HEK293 (cell line): ENCODE measurements at regions not wholly inside any gene's neighbourhood (a gene's known extent, or its start where the extent isn't known, plus 50 kb on each side); places are given as distances from the start of the nearest gene placed in this dataset.

ENCODE experiments used
- BCL11A ChIP-seq: fragments of 450-650 bp; formaldehyde crosslinking; IDR thresholded peaks from 2 replicates; pipeline ENCODE4 v1.5.1; 2016; ENCODE audit warnings: low read depth, missing biosample characterization, missing genetic modification characterization
- ZBTB21 ChIP-seq: fragments of 450-650 bp; formaldehyde crosslinking; IDR thresholded peaks from 2 replicates; pipeline ENCODE4 v1.5.1; 2017; ENCODE audit warnings: missing biosample characterization, missing genetic modification characterization
- ZNF211 ChIP-seq: fragments of 450-650 bp; formaldehyde crosslinking; IDR thresholded peaks from 2 replicates; pipeline ENCODE4 v1.5.1; 2016; ENCODE audit warnings: low read depth, missing biosample characterization, missing genetic modification characterization

DNA sequence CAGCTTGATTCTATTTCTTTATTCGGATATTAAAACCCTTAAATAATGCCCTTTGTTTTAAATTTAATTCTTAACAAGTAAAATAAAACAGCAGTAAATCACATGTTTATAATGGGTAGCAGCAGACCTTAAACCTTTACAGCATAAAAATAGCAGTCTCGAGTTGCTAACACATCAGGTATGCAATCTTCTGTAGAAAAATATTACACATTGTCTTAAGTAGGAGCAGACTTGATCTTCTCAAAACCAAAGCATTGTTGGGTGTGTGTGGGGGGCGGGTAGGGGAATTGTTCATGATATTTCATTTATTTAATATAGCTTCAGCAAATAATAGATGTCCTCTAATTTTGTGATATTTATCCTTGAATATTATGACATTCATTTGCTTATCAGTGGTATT, 331.4 kb downstream of the PCDH7 start:
- no peak for TF ChIP-seq ZNF211 (tag by site-specific recombination)
- no peak for TF ChIP-seq BCL11A (tag by site-specific recombination)
- no peak for TF ChIP-seq ZBTB21 (tag by site-specific recombination)
